ENCODE measurements at regions not wholly inside any gene's neighbourhood (a gene's known extent, or its start where the extent isn't known, plus 50 kb on each side); places are given as distances from the start of the nearest gene placed in this dataset.

DNA sequence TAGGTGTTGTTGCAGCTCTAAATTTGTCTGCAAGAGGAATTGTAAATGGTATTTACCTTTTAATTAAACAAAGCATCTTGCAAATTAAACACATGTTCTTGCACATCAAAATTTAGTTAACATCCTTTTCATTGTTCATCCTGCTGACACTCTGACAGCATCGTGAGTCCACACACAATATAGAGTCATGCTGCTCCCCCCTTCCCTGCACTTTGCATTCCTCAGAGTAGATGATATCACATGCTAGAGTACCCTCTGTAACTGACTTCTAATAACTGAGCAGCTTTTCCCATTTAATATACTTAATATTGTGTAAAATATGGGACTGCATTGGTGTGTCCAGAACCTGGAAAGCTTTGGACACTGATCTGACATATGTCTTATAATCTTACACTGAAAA, 138.8 kb upstream of the DPYD start:
- Histone ChIP-seq H3K4me3 (no peak overlapping the region), H3K36me3 (no peaks in the 10 kb centered on the region), H3K27me3 (peaks cover 20% of the 10 kb centered on the region), H3K27ac (no peak overlapping the region), H3K9me3 (no peaks in the 10 kb centered on the region), H3K4me1 (no peaks in the 10 kb centered on the region)
- no peak for TF ChIP-seq EP300 (IDR thresholded peaks at IDR 0.05)
- TF ChIP-seq POLR2AphosphoS5 (IDR thresholded peaks at IDR 0.05) = no peak
- TF ChIP-seq, protein P1, sequence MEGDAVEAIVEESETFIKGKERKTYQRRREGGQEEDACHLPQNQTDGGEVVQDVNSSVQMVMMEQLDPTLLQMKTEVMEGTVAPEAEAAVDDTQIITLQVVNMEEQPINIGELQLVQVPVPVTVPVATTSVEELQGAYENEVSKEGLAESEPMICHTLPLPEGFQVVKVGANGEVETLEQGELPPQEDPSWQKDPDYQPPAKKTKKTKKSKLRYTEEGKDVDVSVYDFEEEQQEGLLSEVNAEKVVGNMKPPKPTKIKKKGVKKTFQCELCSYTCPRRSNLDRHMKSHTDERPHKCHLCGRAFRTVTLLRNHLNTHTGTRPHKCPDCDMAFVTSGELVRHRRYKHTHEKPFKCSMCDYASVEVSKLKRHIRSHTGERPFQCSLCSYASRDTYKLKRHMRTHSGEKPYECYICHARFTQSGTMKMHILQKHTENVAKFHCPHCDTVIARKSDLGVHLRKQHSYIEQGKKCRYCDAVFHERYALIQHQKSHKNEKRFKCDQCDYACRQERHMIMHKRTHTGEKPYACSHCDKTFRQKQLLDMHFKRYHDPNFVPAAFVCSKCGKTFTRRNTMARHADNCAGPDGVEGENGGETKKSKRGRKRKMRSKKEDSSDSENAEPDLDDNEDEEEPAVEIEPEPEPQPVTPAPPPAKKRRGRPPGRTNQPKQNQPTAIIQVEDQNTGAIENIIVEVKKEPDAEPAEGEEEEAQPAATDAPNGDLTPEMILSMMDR (IDR thresholded peaks at IDR 0.05) = no peak
- TF ChIP-seq POLR2A (IDR thresholded peaks at IDR 0.05) = no peak
- ATAC-seq = no peak
- 33% methylated on average over 1 of the region's 1 CpG; no CpG with 5 or more reads in 1 of the 2 donors for WGBS, 2 donors (ENCODE audit: low coverage in 1 of 2)

DNA sequence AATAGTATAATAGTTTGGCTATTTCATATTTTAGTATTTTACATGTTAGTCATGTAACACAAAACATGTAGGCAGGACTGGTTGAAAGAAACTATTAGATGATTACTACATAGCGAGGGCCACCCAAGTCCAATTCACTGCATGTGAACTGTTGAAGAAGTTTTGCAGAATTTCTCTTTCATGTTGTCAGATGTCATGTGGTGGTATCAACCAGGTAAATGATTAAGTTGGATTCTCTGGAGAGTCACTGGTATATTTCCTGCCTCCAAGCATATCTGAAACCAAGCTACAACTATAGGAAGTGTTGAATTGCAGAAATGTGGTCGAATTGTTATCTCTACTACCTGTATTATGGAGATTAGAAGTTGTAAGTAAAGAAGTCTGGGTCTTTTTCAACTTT, 137.8 kb upstream of the DPYD start:
- H3K27ac ChIP-seq = no peak overlapping the region
- no peak for ATAC-seq
- H3K9me3 ChIP-seq = no peaks in the 10 kb centered on the region
- H3K36me3 ChIP-seq = no peaks in the 10 kb centered on the region
- peaks cover 0 to 9% (median 0%) of the 10 kb centered on the region in 3 donors for H3K4me1 ChIP-seq
- WGBS, 2 donors (ENCODE audit: low coverage in 1 of 2) = 56 to 74% methylated on average over 2 of the region's 2 CpGs
- H3K27me3 ChIP-seq = peaks cover 29% of the 10 kb centered on the region
- no peak overlapping the region for H3K4me3 ChIP-seq
- TF ChIP-seq POLR2AphosphoS5 (IDR thresholded peaks at IDR 0.05) (no peak), EP300 (IDR thresholded peaks at IDR 0.05) (no peak), POLR2A (IDR thresholded peaks at IDR 0.05) (no peak)
- TF ChIP-seq, protein P1 (IDR thresholded peaks at IDR 0.05) = no peak

DNA sequence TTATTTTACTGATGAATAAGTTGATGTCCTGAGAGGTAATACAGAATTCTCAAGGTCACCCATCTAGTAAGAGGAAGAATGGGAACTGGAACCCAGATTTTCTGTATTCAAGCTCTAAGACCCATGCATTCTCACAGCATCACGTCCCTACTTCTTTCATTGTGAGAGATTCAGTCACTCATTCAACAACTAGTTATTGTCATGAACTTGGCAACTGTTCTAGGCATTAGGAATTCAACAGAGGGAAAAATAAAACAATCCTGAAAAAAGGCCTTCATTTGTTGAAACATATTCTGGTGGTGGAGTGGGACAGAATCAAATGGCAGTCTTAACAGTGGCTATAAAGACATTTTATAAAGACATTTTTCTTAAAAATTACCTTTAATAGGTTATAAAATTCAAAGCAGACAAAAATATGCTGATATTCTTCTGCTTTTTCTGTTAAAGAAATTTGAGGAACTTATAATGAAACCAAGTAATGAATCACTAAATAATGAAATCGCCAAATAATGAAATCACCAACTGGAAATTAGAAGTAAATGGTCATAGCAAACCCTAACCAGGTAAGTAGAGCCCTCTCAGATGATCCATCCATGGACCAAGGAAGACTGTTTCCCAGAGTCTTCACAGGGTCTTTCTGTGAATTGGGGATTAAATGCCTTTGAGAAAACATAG, 136.5 kb upstream of the DPYD start:
- WGBS, 2 donors (ENCODE audit: low coverage in 1 of 2) = 75 to 93% methylated on average over 2 of the region's 2 CpGs
- Histone ChIP-seq H3K4me1 (peaks cover 0 to 17% (median 0%) of the 10 kb centered on the region in 3 donors), H3K27ac (no peak overlapping the region), H3K9me3 (no peaks in the 10 kb centered on the region), H3K4me3 (no peak overlapping the region), H3K27me3 (peaks cover 42% of the 10 kb centered on the region), H3K36me3 (no peaks in the 10 kb centered on the region)
- no peak for ATAC-seq
- TF ChIP-seq POLR2AphosphoS5 (IDR thresholded peaks at IDR 0.05) = no peak
- TF ChIP-seq EP300 (IDR thresholded peaks at IDR 0.05) = no peak
- no peak for TF ChIP-seq POLR2A (IDR thresholded peaks at IDR 0.05)
- TF ChIP-seq, protein P1 (IDR thresholded peaks at IDR 0.05) = no peak

DNA sequence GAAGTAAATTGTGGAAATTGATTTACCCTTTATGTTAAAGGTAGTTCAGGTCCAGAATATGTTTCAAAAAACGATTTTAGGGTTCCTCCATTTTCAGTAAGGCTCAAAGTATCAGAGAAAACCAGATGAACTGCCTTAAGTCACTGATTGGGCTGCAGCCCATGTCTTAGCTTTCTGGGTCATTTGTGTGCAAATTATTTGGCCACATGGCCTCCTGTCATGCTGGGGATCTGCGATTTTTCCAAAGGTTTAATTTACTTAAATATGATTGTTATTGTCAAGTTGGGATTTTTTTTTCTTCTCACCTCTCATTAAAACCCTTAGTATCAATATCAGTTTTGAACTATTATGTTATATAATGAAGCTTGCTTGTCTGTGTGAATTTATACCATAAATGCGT, 135.9 kb upstream of the DPYD start:
- Histone ChIP-seq H3K36me3 (no peaks in the 10 kb centered on the region), H3K27me3 (peaks cover 42% of the 10 kb centered on the region), H3K27ac (no peak overlapping the region)

More for the DNA sequence above, 135.9 kb upstream of the DPYD start:
- no peaks in the 10 kb centered on the region for H3K9me3 ChIP-seq
- ATAC-seq = no peak
- TF ChIP-seq EP300 (IDR thresholded peaks at IDR 0.05) (no peak), POLR2AphosphoS5 (IDR thresholded peaks at IDR 0.05) (no peak), POLR2A (IDR thresholded peaks at IDR 0.05) (no peak)
- TF ChIP-seq, protein P1 (IDR thresholded peaks at IDR 0.05) = no peak
- whole genome bisulfite sequencing, 2 donors (ENCODE audit: low coverage in 1 of 2) = 70 to 71% methylated on average over 3 of the region's 3 CpGs
- H3K4me3 ChIP-seq = no peak overlapping the region
- peaks cover 0 to 17% (median 0%) of the 10 kb centered on the region in 3 donors for H3K4me1 ChIP-seq
